ENCODE measurements at regions not wholly inside any gene's neighbourhood (a gene's known extent, or its start where the extent isn't known, plus 50 kb on each side); places are given as distances from the start of the nearest gene placed in this dataset.

DNA sequence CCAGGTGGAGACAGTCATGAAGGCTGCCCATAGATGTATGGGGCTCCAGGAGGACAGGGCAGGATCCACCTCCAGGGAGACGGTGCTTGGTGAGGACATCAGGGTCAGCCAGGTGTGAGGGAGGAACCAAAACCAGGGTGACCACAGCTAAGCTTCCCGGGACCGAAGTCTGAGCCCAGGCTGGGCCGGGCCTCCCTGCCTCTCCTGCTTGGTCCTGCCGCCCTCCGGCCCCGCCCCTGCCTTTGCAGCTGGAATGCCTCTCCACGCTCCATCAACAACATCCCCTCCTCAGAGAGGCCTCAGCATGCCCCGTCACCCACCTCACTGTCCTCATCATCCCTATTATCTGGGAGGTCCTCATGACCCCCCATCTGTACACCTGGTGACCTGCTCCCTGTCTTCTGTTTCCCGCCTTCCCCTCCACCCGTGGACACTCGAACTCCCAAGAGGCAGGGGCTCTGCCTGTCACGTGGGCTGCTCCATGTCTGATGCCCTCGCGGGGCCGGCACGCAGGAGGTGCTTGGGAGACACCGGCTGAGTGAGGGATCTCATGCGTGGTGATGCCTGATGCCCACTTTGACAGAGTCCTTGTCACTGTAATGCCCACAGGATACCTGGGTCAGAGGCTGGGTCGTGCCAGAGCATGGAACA is 59.4 kb downstream of the RTL6 start:
- H3K36me3 ChIP-seq, result no peaks in the 10 kb centered on the region
- TF ChIP-seq POLR2AphosphoS5 (IDR thresholded peaks at IDR 0.05), result no peak
- TF ChIP-seq, protein P1, sequence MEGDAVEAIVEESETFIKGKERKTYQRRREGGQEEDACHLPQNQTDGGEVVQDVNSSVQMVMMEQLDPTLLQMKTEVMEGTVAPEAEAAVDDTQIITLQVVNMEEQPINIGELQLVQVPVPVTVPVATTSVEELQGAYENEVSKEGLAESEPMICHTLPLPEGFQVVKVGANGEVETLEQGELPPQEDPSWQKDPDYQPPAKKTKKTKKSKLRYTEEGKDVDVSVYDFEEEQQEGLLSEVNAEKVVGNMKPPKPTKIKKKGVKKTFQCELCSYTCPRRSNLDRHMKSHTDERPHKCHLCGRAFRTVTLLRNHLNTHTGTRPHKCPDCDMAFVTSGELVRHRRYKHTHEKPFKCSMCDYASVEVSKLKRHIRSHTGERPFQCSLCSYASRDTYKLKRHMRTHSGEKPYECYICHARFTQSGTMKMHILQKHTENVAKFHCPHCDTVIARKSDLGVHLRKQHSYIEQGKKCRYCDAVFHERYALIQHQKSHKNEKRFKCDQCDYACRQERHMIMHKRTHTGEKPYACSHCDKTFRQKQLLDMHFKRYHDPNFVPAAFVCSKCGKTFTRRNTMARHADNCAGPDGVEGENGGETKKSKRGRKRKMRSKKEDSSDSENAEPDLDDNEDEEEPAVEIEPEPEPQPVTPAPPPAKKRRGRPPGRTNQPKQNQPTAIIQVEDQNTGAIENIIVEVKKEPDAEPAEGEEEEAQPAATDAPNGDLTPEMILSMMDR (IDR thresholded peaks at IDR 0.05), result no peak
- TF ChIP-seq POLR2A (IDR thresholded peaks at IDR 0.05), result no peak
- DNase-seq (ENCODE audit: low spot score), result no peak

DNA sequence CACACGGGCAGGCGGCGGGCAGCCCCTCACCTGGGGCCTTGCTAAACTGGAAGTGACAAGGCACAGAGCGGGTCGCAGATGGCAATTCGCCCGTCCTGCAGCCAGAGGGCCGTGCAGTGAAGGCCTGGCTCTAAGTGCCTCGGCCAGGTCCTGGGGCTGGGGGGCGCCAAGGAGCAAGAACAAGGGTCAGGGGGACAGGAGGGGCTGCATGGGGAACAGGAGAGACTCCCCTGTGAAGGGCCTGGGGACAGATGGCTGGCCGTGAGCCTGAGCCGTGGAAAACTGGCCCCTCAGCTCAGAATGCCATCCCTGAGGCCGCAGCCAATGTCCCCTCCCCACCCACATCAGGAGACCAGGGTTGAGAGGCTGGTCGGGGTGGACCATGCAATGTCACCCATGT is 60.0 kb downstream of the RTL6 start:
- no peak for DNase-seq (ENCODE audit: low spot score)

More for the DNA sequence above, 59.4 kb downstream of the RTL6 start:
- H3K4me3 ChIP-seq, result no peak overlapping the region
- WGBS, result 85% methylated on average over 20 of the region's 20 CpGs
- H3K27ac ChIP-seq, result no peak overlapping the region
- no peaks in the 10 kb centered on the region for H3K27me3 ChIP-seq (replicated peaks; ENCODE audit: insufficient read depth)
- no peaks in the 10 kb centered on the region for H3K9me3 ChIP-seq
- no peaks in the 10 kb centered on the region for H3K4me1 ChIP-seq (replicated peaks)
- intact Hi-C loops (cut with DNase I), result no loop called here

DNA sequence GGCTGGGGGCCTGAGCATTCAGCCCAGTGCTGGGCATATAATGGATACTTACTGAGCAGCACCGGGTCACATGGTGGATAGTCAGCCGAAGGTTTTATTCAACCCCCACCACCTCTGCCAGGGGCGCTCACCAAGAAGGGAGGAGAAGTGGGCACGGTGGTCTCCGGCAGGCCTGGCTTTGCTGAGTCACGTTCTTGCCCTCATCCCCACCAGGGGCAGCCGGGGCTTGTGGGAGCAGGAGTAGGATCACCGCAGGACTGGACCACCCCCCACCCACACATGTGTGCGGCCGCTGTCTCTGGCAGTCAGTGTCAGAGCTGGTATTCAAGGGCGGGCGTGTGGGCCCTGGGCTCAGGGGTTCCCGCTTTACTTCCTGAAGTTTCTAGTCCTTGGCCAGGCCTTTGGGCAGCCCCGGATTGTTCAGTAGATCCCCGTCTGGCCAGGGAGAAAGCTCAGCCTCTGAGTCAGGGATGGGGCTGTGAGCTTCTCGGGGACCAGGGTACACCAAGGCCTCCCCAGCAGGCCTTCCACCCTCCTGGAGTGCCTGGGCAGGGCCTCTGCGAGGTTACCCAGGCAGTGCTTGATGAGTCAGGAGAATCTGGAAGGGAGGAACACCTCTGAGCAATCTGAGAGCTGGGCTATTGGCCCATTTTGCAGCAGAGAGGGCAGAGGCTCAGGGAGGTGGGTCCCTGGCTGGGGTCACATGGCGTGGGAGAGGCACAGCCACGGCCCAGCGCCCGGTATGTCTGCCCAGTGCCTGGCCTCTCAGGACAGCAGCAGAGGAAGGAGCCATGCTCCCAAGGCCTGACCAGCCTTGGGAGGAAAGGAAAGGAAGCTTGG is 60.6 kb downstream of the RTL6 start:
- no peak overlapping the region for H3K27ac ChIP-seq
- TF ChIP-seq, protein P1 (IDR thresholded peaks at IDR 0.05), result no peak
- TF ChIP-seq POLR2A (IDR thresholded peaks at IDR 0.05), result no peak
- TF ChIP-seq POLR2AphosphoS5 (IDR thresholded peaks at IDR 0.05), result no peak
- no peaks in the 10 kb centered on the region for H3K36me3 ChIP-seq
- WGBS, result 92% methylated on average over 21 of the region's 21 CpGs
- H3K4me1 ChIP-seq (replicated peaks), result no peaks in the 10 kb centered on the region
- intact Hi-C loops (cut with DNase I), result no loop called here
- H3K4me3 ChIP-seq, result no peak overlapping the region
- no peaks in the 10 kb centered on the region for H3K27me3 ChIP-seq (replicated peaks; ENCODE audit: insufficient read depth)
- H3K9me3 ChIP-seq, result no peaks in the 10 kb centered on the region
- DNase-seq (ENCODE audit: low spot score), result no peak

More for the DNA sequence above, 60.0 kb downstream of the RTL6 start:
- Histone ChIP-seq H3K27ac (no peak overlapping the region), H3K9me3 (no peaks in the 10 kb centered on the region), H3K4me1 (replicated peaks) (no peaks in the 10 kb centered on the region), H3K4me3 (no peak overlapping the region), H3K36me3 (no peaks in the 10 kb centered on the region), H3K27me3 (replicated peaks; ENCODE audit: insufficient read depth) (no peaks in the 10 kb centered on the region)
- intact Hi-C loops (cut with DNase I), result no loop called here
- WGBS, result 89% methylated on average over 14 of the region's 14 CpGs
- TF ChIP-seq, protein P1 (IDR thresholded peaks at IDR 0.05), result no peak
- TF ChIP-seq POLR2A (IDR thresholded peaks at IDR 0.05) (no peak), POLR2AphosphoS5 (IDR thresholded peaks at IDR 0.05) (no peak)

- H3K4me1 ChIP-seq (replicated peaks), result no peaks in the 10 kb centered on the region
- no peaks in the 10 kb centered on the region for H3K36me3 ChIP-seq
- H3K27me3 ChIP-seq (replicated peaks; ENCODE audit: insufficient read depth), result no peaks in the 10 kb centered on the region
- H3K4me3 ChIP-seq, result no peak overlapping the region
- intact Hi-C loops (cut with DNase I), result no loop called here
- no peak overlapping the region for H3K27ac ChIP-seq
- WGBS, result 86% methylated on average over 8 of the region's 8 CpGs
- H3K9me3 ChIP-seq, result no peaks in the 10 kb centered on the region
- TF ChIP-seq, protein P1 (IDR thresholded peaks at IDR 0.05), result no peak
- TF ChIP-seq POLR2A (IDR thresholded peaks at IDR 0.05) (no peak), POLR2AphosphoS5 (IDR thresholded peaks at IDR 0.05) (no peak)
- no peak for DNase-seq (ENCODE audit: low spot score)
Measured at GRCh38 chr22:44436736-44437135, 61.3 kb downstream of the RTL6 start.

Data from prostate gland (tissue), 2 donors.